B cell (primary cell): ENCODE measurements at regions not wholly inside any gene's neighbourhood (a gene's known extent, or its start where the extent isn't known, plus 50 kb on each side); places are given as distances from the start of the nearest gene placed in this dataset.

Source experiments
- ATAC-seq: fragments of 200-7000 bp; cut with Tn5 transposase; one replicate; pipeline ENCODE4 v1.10.0; 2021; ENCODE audit warnings: low read depth, mild to moderate bottlenecking, moderate number of reproducible peaks, moderate library complexity
- CTCF ChIA-PET: fragments of 350-600 bp; sonication (Branson Sonifier 250); formaldehyde crosslinking; loops from one replicate; lab custom pipeline; 2021; ENCODE audit warnings: antibody characterized with exemption, inconsistent platforms; lab: Charles Lee
- POLR2A ChIA-PET: fragments of 350-600 bp; sonication (Branson Sonifier 250); formaldehyde crosslinking; loops from one replicate; lab custom pipeline; 2021; ENCODE audit warnings: antibody characterized with exemption; lab: Charles Lee
- DNase-seq: peaks from one replicate; pipeline ENCODE4 v3.0.0; 2013
- H2AFZ ChIP-seq: 2 replicates; pipeline ENCODE4 v1.6.1; 2012; ENCODE audit warnings: mild to moderate bottlenecking, low read depth, low read length; ENCODE audit not compliant: insufficient read depth, poor library complexity, severe bottlenecking
- H3K27ac ChIP-seq, 2 donors: 1 replicate in 1 of 2; 2 replicates in 1 of 2; pipeline ENCODE4 v1.5.1; 2012 to 2013; ENCODE audit warnings: low read length in 2 of 2, mild to moderate bottlenecking in 2 of 2, moderate library complexity in 1 of 2
- H3K27me3 ChIP-seq, 4 experiments: fragments of 200-600 bp in 1 of 4; sonication (generic) in 1 of 4; replicated peaks in 1 of 4; 1 replicate in 2 of 4; 2 replicates in 2 of 4; pipeline versions ENCODE4 v1.6.1 to v1.7.0; 2013 to 2016; ENCODE audit warnings: low read length in 3 of 4, mild to moderate bottlenecking in 2 of 4, mixed read lengths in 1 of 4, moderate library complexity in 1 of 4; ENCODE audit not compliant: insufficient read depth in 4 of 4, control insufficient read depth in 3 of 4; ENCODE audit errors: control extremely low read depth in 1 of 4
- H3K36me3 ChIP-seq, 2 experiments: replicated peaks in 1 of 2; 1 replicate in 1 of 2; 2 replicates in 1 of 2; pipeline versions ENCODE4 v1.6.1 to v1.7.1; 2013; ENCODE audit warnings: low read length in 1 of 2; ENCODE audit not compliant: insufficient read depth in 2 of 2, control insufficient read depth in 1 of 2; ENCODE audit errors: control extremely low read depth in 1 of 2, extremely low read depth in 1 of 2
- H3K4me1 ChIP-seq, 2 donors: fragments of 200-600 bp in 1 of 2; sonication (generic) in 1 of 2; 1 replicate in 1 of 2; 2 replicates in 1 of 2; pipeline versions ENCODE4 v1.5.1 to v1.6.1; 2013 to 2017; ENCODE audit warnings: low read length in 2 of 2; ENCODE audit not compliant: control insufficient read depth in 2 of 2, insufficient read depth in 2 of 2
- H3K4me2 ChIP-seq: replicated peaks from 2 replicates; pipeline ENCODE3; 2012; ENCODE audit warnings: mild to moderate bottlenecking, low read depth, low read length; ENCODE audit not compliant: poor library complexity, severe bottlenecking
- H3K4me3 ChIP-seq, 5 experiments: fragments of 200-600 bp in 1 of 5; sonication (generic) in 1 of 5; 1 replicate in 3 of 5; 2 replicates in 2 of 5; pipeline versions ENCODE4 v1.5.1 to v1.7.0; 2011 to 2016; ENCODE audit warnings: low read length in 4 of 5, mild to moderate bottlenecking in 4 of 5, low read depth in 2 of 5, control low read depth in 1 of 5, moderate library complexity in 1 of 5; ENCODE audit not compliant: insufficient read depth in 1 of 5; ENCODE audit errors: control extremely low read depth in 1 of 5, extremely low read depth in 1 of 5
- H3K79me2 ChIP-seq: fragments of 200-600 bp; sonication (generic); one replicate; pipeline ENCODE4 v1.6.0; 2016; ENCODE audit warnings: low read length; ENCODE audit not compliant: control insufficient read depth, insufficient read depth
- H3K9ac ChIP-seq: fragments of 200-600 bp; sonication (generic); 2 replicates; pipeline ENCODE4 v1.6.1; 2017; ENCODE audit warnings: mild to moderate bottlenecking, low read length, moderate library complexity
- H3K9me3 ChIP-seq, 3 donors: one replicate each; pipeline versions ENCODE4 v1.6.1 to v1.7.1; 2013; ENCODE audit warnings: low read length in 2 of 3; ENCODE audit not compliant: control insufficient read depth in 2 of 3, insufficient read depth in 1 of 3; ENCODE audit errors: control extremely low read depth in 1 of 3
- H4K20me1 ChIP-seq: 2 replicates; pipeline ENCODE4 v1.6.0; 2012; ENCODE audit warnings: mild to moderate bottlenecking, low read length; ENCODE audit not compliant: insufficient read depth, control insufficient read depth, poor library complexity, severe bottlenecking
- H3K27ac Mint-ChIP-seq: one replicate; pipeline ENCODE4 v1.8.0; 2021; ENCODE audit warnings: mixed read lengths
- H3K27me3 Mint-ChIP-seq: one replicate; pipeline ENCODE4 v1.8.0; 2021; ENCODE audit warnings: mixed read lengths
- H3K4me1 Mint-ChIP-seq: one replicate; pipeline ENCODE4 v1.8.0; 2021; ENCODE audit warnings: mixed read lengths
- H3K4me3 Mint-ChIP-seq: one replicate; pipeline ENCODE4 v1.8.0; 2021; ENCODE audit warnings: mixed read lengths
- H3K9me3 Mint-ChIP-seq: one replicate; pipeline ENCODE4 v1.8.0; 2022; ENCODE audit warnings: mixed read lengths; ENCODE audit not compliant: insufficient read depth
- CTCF ChIP-seq: fragments of 200-600 bp; IDR thresholded peaks from one replicate; pipeline ENCODE4 v1.8.0; 2022; ENCODE audit warnings: antibody characterized with exemption, mild to moderate bottlenecking
- EZH2 ChIP-seq: IDR thresholded peaks from 2 replicates; pipeline ENCODE4 v1.6.1; 2012; ENCODE audit warnings: borderline replicate concordance, low read depth, mild to moderate bottlenecking, moderate library complexity, low read length; ENCODE audit not compliant: insufficient read depth, poor library complexity, severe bottlenecking
- WGBS: methylation state at CpG from one replicate; pipeline ENCODE4 v1.1.5; 2013; ENCODE audit warnings: missing lambda C conversion rate; ENCODE audit not compliant: insufficient coverage; 5-methylcytosine and 5-hydroxymethylcytosine counted together
- intact Hi-C: fragments of 100-400 bp; cut with micrococcal nuclease; formaldehyde crosslinking; loops from one replicate; pipeline ENCODE4 v1.10.0; 2022

- no peaks in the 10 kb centered on the region for H3K36me3 ChIP-seq
- no peaks in the 10 kb centered on the region for H4K20me1 ChIP-seq
- ChIA-PET POLR2A (no interaction called here), CTCF (no interaction called here)
- no peaks in the 10 kb centered on the region for H3K27me3 Mint-ChIP-seq
- H3K4me2 ChIP-seq: no peak overlapping the region
- no peaks in the 10 kb centered on the region for H3K27me3 ChIP-seq
- H3K9ac ChIP-seq: no peak overlapping the region
- TF ChIP-seq CTCF (no peak), EZH2 (no peak)
- no peak overlapping the region for H3K4me3 Mint-ChIP-seq
- H3K27ac Mint-ChIP-seq: no peak overlapping the region
- no peaks in the 10 kb centered on the region for H3K4me1 ChIP-seq
- H3K9me3 ChIP-seq: no peaks in the 10 kb centered on the region
- H2AFZ ChIP-seq: no peak overlapping the region
- DNase-seq (no peak), ATAC-seq (no peak)
- WGBS: no CpG with 5 or more reads among the region's 2 CpGs
- intact Hi-C loops: no loop called here
- H3K27ac ChIP-seq: no peak overlapping the region
- H3K4me1 Mint-ChIP-seq: no peaks in the 10 kb centered on the region
- H3K9me3 Mint-ChIP-seq: no peaks in the 10 kb centered on the region
- H3K79me2 ChIP-seq: no peaks in the 10 kb centered on the region
- H3K4me3 ChIP-seq: no peak overlapping the region
Measured at GRCh38 chr3:81432456-81432855, 329.0 kb downstream of the GBE1 start.

DNA sequence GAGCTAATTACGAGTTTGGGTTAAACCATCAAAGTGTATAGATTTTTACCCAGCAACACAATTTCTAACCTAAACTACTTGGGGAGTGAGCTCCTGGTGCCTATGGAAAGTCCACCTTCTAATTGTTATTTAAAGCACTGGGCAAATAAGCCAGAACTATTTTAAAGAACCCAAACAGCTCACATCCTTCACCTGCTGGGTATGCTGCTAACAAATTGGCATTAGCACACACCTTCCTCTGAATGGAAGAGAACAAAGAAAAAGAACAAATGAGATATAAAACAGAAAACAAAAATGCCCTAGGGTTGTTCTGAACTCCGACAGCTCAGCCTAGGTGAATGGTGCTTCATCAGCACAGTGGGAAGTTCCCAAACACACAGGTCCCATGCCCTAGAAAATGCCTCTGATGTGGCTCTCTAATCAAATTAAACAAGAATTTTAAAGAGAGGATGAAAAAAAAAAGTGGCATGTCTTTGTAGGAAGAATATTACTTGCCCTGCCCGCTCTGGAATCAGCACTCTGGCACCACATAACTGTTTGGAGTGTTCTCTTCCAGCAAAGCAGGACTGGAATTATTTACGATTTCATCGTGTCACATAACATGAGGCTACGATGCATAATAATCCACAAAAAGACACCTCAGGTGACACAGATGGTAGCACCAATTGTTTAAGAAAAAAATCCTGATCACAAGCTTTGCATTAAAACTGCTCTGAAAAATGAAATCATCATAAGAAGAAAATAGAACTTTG lies 334.4 kb downstream of the GBE1 start:
- Histone ChIP-seq H3K4me1 (no peaks in the 10 kb centered on the region), H3K27ac (no peak overlapping the region), H3K9me3 (no peaks in the 10 kb centered on the region), H3K4me2 (no peak overlapping the region), H3K36me3 (no peaks in the 10 kb centered on the region), H3K4me3 (no peak overlapping the region), H3K79me2 (no peaks in the 10 kb centered on the region), H4K20me1 (no peaks in the 10 kb centered on the region), H2AFZ (no peak overlapping the region), H3K9ac (no peak overlapping the region), H3K27me3 (no peaks in the 10 kb centered on the region)
- Mint-ChIP-seq H3K27ac (no peak overlapping the region), H3K4me1 (no peaks in the 10 kb centered on the region), H3K27me3 (no peaks in the 10 kb centered on the region), H3K4me3 (no peak overlapping the region), H3K9me3 (no peaks in the 10 kb centered on the region)
- intact Hi-C loops: no loop called here
- ATAC-seq (no peak), DNase-seq (no peak)
- WGBS: 89% methylated on average over 2 of the region's 6 CpGs
- CTCF ChIA-PET: no interaction called here
- TF ChIP-seq EZH2: no peak
- TF ChIP-seq CTCF: no peak
- POLR2A ChIA-PET: no interaction called here
